Peyer's patch (tissue), 4 donors: ENCODE measurements at regions not wholly inside any gene's neighbourhood (a gene's known extent, or its start where the extent isn't known, plus 50 kb on each side); places are given as distances from the start of the nearest gene placed in this dataset.

Experiments used
- CTCF ChIP-seq, 6 experiments: fragments of 450-650 bp in 4 of 6; fragments of 200-600 bp in 2 of 6; sonication (generic) in 1 of 6; IDR thresholded peaks; one replicate each; pipeline ENCODE4 v1.5.1; 2017 to 2019; ENCODE audit warnings: antibody characterized with exemption in 6 of 6, mild to moderate bottlenecking in 3 of 6, moderate library complexity in 1 of 6
- POLR2A ChIP-seq, 2 donors: fragments of 450-650 bp; IDR thresholded peaks; one replicate each; pipeline ENCODE4 v1.5.1; 2017; ENCODE audit warnings: antibody characterized with exemption in 2 of 2, mild to moderate bottlenecking in 2 of 2, moderate library complexity in 2 of 2

DNA sequence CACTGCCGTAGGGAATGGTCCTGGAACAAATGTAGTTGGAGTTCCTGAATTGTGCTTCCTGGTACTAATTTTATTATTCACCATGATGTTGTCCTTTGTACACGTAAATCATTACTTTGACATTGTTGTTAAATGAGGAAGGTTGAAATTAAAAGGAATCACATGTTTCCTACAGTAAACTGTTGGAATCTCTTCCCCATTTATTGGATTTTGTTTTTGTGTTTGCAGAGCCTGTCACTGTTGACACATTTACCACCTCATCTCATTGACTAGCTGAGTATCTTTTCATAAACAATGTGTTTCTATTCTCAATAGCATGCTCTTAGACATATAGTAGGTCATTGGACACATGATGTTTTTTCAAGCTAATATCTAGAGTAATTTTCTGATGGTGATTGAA is 1012.5 kb downstream of the NR2F1-AS1 start:
- TF ChIP-seq CTCF (IDR thresholded peaks at IDR 0.05) (no peak), POLR2A (IDR thresholded peaks at IDR 0.05) (no peak)
